B cell (primary cell): ENCODE measurements at regions not wholly inside any gene's neighbourhood (a gene's known extent, or its start where the extent isn't known, plus 50 kb on each side); places are given as distances from the start of the nearest gene placed in this dataset.
"Not testable (repeated sequence)": the region's sequence is repeated elsewhere in the genome, so short reads cannot be mapped to it uniquely, and the experiment has no call there.

Experiments used
- ATAC-seq: fragments of 200-7000 bp; cut with Tn5 transposase; one replicate; pipeline ENCODE4 v1.10.0; 2021; ENCODE audit warnings: low read depth, mild to moderate bottlenecking, moderate number of reproducible peaks, moderate library complexity
- CTCF ChIA-PET: fragments of 350-600 bp; sonication (Branson Sonifier 250); formaldehyde crosslinking; loops from one replicate; lab custom pipeline; 2021; ENCODE audit warnings: antibody characterized with exemption, inconsistent platforms; lab: Charles Lee
- POLR2A ChIA-PET: fragments of 350-600 bp; sonication (Branson Sonifier 250); formaldehyde crosslinking; loops from one replicate; lab custom pipeline; 2021; ENCODE audit warnings: antibody characterized with exemption; lab: Charles Lee
- DNase-seq: peaks from one replicate; pipeline ENCODE4 v3.0.0; 2013
- H2AFZ ChIP-seq: 2 replicates; pipeline ENCODE4 v1.6.1; 2012; ENCODE audit warnings: mild to moderate bottlenecking, low read depth, low read length; ENCODE audit not compliant: insufficient read depth, poor library complexity, severe bottlenecking
- H3K27ac ChIP-seq, 2 donors: 1 replicate in 1 of 2; 2 replicates in 1 of 2; pipeline ENCODE4 v1.5.1; 2012 to 2013; ENCODE audit warnings: low read length in 2 of 2, mild to moderate bottlenecking in 2 of 2, moderate library complexity in 1 of 2
- H3K27me3 ChIP-seq, 4 experiments: fragments of 200-600 bp in 1 of 4; sonication (generic) in 1 of 4; replicated peaks in 1 of 4; 1 replicate in 2 of 4; 2 replicates in 2 of 4; pipeline versions ENCODE4 v1.6.1 to v1.7.0; 2013 to 2016; ENCODE audit warnings: low read length in 3 of 4, mild to moderate bottlenecking in 2 of 4, mixed read lengths in 1 of 4, moderate library complexity in 1 of 4; ENCODE audit not compliant: insufficient read depth in 4 of 4, control insufficient read depth in 3 of 4; ENCODE audit errors: control extremely low read depth in 1 of 4
- H3K36me3 ChIP-seq, 2 experiments: replicated peaks in 1 of 2; 1 replicate in 1 of 2; 2 replicates in 1 of 2; pipeline versions ENCODE4 v1.6.1 to v1.7.1; 2013; ENCODE audit warnings: low read length in 1 of 2; ENCODE audit not compliant: insufficient read depth in 2 of 2, control insufficient read depth in 1 of 2; ENCODE audit errors: control extremely low read depth in 1 of 2, extremely low read depth in 1 of 2
- H3K4me1 ChIP-seq, 2 donors: fragments of 200-600 bp in 1 of 2; sonication (generic) in 1 of 2; 1 replicate in 1 of 2; 2 replicates in 1 of 2; pipeline versions ENCODE4 v1.5.1 to v1.6.1; 2013 to 2017; ENCODE audit warnings: low read length in 2 of 2; ENCODE audit not compliant: control insufficient read depth in 2 of 2, insufficient read depth in 2 of 2
- H3K4me2 ChIP-seq: replicated peaks from 2 replicates; pipeline ENCODE3; 2012; ENCODE audit warnings: mild to moderate bottlenecking, low read depth, low read length; ENCODE audit not compliant: poor library complexity, severe bottlenecking
- H3K4me3 ChIP-seq, 5 experiments: fragments of 200-600 bp in 1 of 5; sonication (generic) in 1 of 5; 1 replicate in 3 of 5; 2 replicates in 2 of 5; pipeline versions ENCODE4 v1.5.1 to v1.7.0; 2011 to 2016; ENCODE audit warnings: low read length in 4 of 5, mild to moderate bottlenecking in 4 of 5, low read depth in 2 of 5, control low read depth in 1 of 5, moderate library complexity in 1 of 5; ENCODE audit not compliant: insufficient read depth in 1 of 5; ENCODE audit errors: control extremely low read depth in 1 of 5, extremely low read depth in 1 of 5
- H3K79me2 ChIP-seq: fragments of 200-600 bp; sonication (generic); one replicate; pipeline ENCODE4 v1.6.0; 2016; ENCODE audit warnings: low read length; ENCODE audit not compliant: control insufficient read depth, insufficient read depth
- H3K9ac ChIP-seq: fragments of 200-600 bp; sonication (generic); 2 replicates; pipeline ENCODE4 v1.6.1; 2017; ENCODE audit warnings: mild to moderate bottlenecking, low read length, moderate library complexity
- H3K9me3 ChIP-seq, 3 donors: one replicate each; pipeline versions ENCODE4 v1.6.1 to v1.7.1; 2013; ENCODE audit warnings: low read length in 2 of 3; ENCODE audit not compliant: control insufficient read depth in 2 of 3, insufficient read depth in 1 of 3; ENCODE audit errors: control extremely low read depth in 1 of 3
- H4K20me1 ChIP-seq: 2 replicates; pipeline ENCODE4 v1.6.0; 2012; ENCODE audit warnings: mild to moderate bottlenecking, low read length; ENCODE audit not compliant: insufficient read depth, control insufficient read depth, poor library complexity, severe bottlenecking
- H3K27ac Mint-ChIP-seq: one replicate; pipeline ENCODE4 v1.8.0; 2021; ENCODE audit warnings: mixed read lengths
- H3K27me3 Mint-ChIP-seq: one replicate; pipeline ENCODE4 v1.8.0; 2021; ENCODE audit warnings: mixed read lengths
- H3K4me1 Mint-ChIP-seq: one replicate; pipeline ENCODE4 v1.8.0; 2021; ENCODE audit warnings: mixed read lengths
- H3K4me3 Mint-ChIP-seq: one replicate; pipeline ENCODE4 v1.8.0; 2021; ENCODE audit warnings: mixed read lengths
- H3K9me3 Mint-ChIP-seq: one replicate; pipeline ENCODE4 v1.8.0; 2022; ENCODE audit warnings: mixed read lengths; ENCODE audit not compliant: insufficient read depth
- EZH2 ChIP-seq: IDR thresholded peaks from 2 replicates; pipeline ENCODE4 v1.6.1; 2012; ENCODE audit warnings: borderline replicate concordance, low read depth, mild to moderate bottlenecking, moderate library complexity, low read length; ENCODE audit not compliant: insufficient read depth, poor library complexity, severe bottlenecking
- WGBS: methylation state at CpG from one replicate; pipeline ENCODE4 v1.1.5; 2013; ENCODE audit warnings: missing lambda C conversion rate; ENCODE audit not compliant: insufficient coverage; 5-methylcytosine and 5-hydroxymethylcytosine counted together
- intact Hi-C: fragments of 100-400 bp; cut with micrococcal nuclease; formaldehyde crosslinking; loops from one replicate; pipeline ENCODE4 v1.10.0; 2022
- TF ChIP-seq, protein P1 (sequence below): fragments of 200-600 bp; IDR thresholded peaks from one replicate; pipeline ENCODE4 v1.8.0; 2022; ENCODE audit warnings: antibody characterized with exemption, mild to moderate bottlenecking

DNA sequence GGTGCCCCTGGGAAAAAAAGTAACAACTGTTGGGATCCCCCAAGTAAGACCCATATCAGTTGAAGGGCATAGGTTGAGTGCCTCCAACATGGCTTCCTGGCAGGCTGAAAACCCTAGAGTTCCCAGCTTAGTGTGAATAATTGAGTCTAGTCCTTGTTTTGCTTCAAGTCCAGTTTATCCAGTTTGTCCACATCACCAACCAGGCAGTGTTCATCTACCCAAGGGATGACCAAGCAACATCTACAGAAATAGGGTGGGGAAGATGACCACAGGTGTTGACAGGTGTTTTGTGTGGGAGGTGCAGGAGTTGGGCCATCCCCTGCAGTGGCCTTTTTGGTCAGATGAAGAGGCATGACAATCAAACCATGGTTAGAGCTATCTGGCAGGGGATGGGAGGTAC is 54.3 kb upstream of the ERO1B start:
- no peak for ATAC-seq
- Histone ChIP-seq H2AFZ (no peak overlapping the region), H3K79me2 (no peaks in the 10 kb centered on the region), H4K20me1 (no peaks in the 10 kb centered on the region), H3K4me3 (no peak overlapping the region), H3K9ac (no peak overlapping the region), H3K27ac (no peak overlapping the region), H3K36me3 (no peaks in the 10 kb centered on the region), H3K4me1 (no peaks in the 10 kb centered on the region), H3K4me2 (no peak overlapping the region), H3K27me3 (no peaks in the 10 kb centered on the region), H3K9me3 (no peaks in the 10 kb centered on the region)
- no peak for DNase-seq
- Mint-ChIP-seq H3K4me1 (no peaks in the 10 kb centered on the region), H3K27me3 (peaks cover 19% of the 10 kb centered on the region), H3K4me3 (no peak overlapping the region), H3K27ac (no peak overlapping the region), H3K9me3 (no peaks in the 10 kb centered on the region)
- TF ChIP-seq, protein P1, sequence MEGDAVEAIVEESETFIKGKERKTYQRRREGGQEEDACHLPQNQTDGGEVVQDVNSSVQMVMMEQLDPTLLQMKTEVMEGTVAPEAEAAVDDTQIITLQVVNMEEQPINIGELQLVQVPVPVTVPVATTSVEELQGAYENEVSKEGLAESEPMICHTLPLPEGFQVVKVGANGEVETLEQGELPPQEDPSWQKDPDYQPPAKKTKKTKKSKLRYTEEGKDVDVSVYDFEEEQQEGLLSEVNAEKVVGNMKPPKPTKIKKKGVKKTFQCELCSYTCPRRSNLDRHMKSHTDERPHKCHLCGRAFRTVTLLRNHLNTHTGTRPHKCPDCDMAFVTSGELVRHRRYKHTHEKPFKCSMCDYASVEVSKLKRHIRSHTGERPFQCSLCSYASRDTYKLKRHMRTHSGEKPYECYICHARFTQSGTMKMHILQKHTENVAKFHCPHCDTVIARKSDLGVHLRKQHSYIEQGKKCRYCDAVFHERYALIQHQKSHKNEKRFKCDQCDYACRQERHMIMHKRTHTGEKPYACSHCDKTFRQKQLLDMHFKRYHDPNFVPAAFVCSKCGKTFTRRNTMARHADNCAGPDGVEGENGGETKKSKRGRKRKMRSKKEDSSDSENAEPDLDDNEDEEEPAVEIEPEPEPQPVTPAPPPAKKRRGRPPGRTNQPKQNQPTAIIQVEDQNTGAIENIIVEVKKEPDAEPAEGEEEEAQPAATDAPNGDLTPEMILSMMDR = no peak
- TF ChIP-seq EZH2 = no peak
- intact Hi-C loops = no loop called here
- POLR2A ChIA-PET = no interaction called here
- CTCF ChIA-PET = no interaction called here

DNA sequence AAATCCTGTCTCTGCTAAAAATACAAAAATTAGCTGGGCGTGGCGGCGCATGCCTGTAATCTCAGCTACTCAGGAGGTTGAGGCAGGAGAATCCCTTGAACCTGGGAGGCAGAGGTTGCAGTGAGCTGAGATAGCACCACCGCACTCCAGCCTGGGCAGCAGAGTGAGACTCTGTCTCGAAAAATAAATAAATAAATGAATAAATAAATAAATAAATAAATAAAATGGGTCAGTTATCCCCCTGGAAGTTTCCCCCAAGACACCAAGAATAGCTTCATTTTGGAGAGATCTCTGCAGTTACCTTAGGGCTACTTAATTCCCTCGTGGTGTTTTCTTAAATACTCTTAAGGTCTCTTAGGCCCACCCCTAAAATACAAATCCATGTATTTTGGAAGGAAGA is 53.9 kb upstream of the ERO1B start:
- H3K9me3 ChIP-seq, H3K36me3 ChIP-seq, H3K4me1 Mint-ChIP-seq, H3K4me3 ChIP-seq, H3K79me2 ChIP-seq, H3K4me1 ChIP-seq, H3K9ac ChIP-seq, ATAC-seq, H3K9me3 Mint-ChIP-seq, H3K27ac ChIP-seq, DNase-seq, POLR2A ChIA-PET, H3K27me3 ChIP-seq, intact Hi-C loops, H2AFZ ChIP-seq, H4K20me1 ChIP-seq, H3K4me3 Mint-ChIP-seq, CTCF ChIA-PET, H3K4me2 ChIP-seq, H3K27ac Mint-ChIP-seq: not testable (repeated sequence)
- no CpG with 5 or more reads among the region's 6 CpGs for WGBS
- H3K27me3 Mint-ChIP-seq = peaks cover 19% of the 10 kb centered on the region
